ENCODE measurements at regions not wholly inside any gene's neighbourhood (a gene's known extent, or its start where the extent isn't known, plus 50 kb on each side); places are given as distances from the start of the nearest gene placed in this dataset.

DNA sequence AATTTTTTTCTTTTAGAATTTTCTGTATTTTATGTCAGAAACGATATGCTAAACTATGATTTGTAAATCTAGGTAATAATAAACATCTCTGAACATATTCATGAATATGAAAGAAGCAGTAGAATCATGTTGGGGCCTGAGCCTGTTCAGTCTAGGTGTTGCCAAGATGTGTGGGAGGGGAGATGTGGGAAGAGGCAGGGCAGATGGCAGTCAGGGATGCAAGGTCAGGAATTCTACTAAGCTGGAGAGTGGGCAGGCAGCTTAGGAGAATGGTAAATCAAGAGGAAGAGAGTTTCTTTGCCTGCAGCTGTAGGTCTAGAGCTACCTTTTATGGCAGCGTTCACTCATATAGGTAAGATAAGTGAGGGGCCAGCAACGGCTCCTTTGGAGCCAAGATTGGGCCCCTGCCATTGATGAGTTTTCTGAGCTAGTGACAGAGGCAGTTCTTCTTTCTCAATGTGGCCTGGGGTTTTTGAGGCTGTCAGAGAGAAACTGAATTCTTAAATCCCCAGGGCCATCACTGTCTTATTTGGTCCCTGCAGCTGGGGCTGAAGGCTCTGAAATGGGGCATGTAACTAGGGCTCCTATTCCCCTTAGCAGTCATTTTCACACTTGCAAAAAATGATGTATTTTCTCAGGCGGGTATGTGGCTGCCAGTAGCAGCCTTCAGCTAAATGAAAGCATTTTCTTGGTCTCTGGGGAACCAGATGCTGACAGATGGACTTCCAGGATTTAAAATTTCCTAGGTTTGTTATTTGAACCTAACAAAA lies 232.8 kb downstream of the PIK3C3 start:
- H3K36me3 ChIP-seq (replicated peaks), result no peaks in the 10 kb centered on the region

DNA sequence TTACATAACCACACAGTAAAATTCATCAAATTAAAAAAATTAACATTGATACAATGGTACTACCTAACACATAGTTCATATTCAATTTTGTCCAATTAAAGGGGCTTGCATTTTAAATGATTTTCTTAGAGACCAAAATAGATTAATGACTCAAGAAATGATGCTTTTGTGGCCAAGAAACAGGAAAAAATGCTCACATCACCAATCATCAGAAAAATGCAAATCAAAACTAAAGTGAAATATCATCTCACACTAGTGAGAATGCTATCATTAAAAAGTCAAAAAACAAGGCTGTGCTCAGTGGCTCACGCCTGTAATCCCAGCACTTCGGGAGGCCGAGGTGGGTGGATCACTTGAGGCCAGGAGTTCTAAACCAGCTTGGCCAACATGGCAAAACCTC lies 235.6 kb downstream of the PIK3C3 start:
- no peak overlapping the region for H3K27ac ChIP-seq
- in situ Hi-C loops (cut with HindIII; ENCODE audit: low pct_ligation_motif_present, low sequenced_read_pairs), result no loop called here
- no peak for DNase-seq
- no peak overlapping the region for H3K4me3 ChIP-seq (ENCODE audit: low read depth, low read length)
- TF ChIP-seq, protein P1, sequence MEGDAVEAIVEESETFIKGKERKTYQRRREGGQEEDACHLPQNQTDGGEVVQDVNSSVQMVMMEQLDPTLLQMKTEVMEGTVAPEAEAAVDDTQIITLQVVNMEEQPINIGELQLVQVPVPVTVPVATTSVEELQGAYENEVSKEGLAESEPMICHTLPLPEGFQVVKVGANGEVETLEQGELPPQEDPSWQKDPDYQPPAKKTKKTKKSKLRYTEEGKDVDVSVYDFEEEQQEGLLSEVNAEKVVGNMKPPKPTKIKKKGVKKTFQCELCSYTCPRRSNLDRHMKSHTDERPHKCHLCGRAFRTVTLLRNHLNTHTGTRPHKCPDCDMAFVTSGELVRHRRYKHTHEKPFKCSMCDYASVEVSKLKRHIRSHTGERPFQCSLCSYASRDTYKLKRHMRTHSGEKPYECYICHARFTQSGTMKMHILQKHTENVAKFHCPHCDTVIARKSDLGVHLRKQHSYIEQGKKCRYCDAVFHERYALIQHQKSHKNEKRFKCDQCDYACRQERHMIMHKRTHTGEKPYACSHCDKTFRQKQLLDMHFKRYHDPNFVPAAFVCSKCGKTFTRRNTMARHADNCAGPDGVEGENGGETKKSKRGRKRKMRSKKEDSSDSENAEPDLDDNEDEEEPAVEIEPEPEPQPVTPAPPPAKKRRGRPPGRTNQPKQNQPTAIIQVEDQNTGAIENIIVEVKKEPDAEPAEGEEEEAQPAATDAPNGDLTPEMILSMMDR (IDR thresholded peaks at IDR 0.05; ENCODE audit: low read depth, low read length, missing control alignments), result no peak
- no peaks in the 10 kb centered on the region for H3K36me3 ChIP-seq (replicated peaks)
- no peaks in the 10 kb centered on the region for H3K27me3 ChIP-seq (replicated peaks)

More for the DNA sequence above, 232.8 kb downstream of the PIK3C3 start:
- TF ChIP-seq, protein P1 (IDR thresholded peaks at IDR 0.05; ENCODE audit: low read depth, low read length, missing control alignments), result no peak
- Histone ChIP-seq H3K4me3 (ENCODE audit: low read depth, low read length) (no peak overlapping the region), H3K27ac (no peak overlapping the region), H3K27me3 (replicated peaks) (no peaks in the 10 kb centered on the region)
- DNase-seq, result no peak
- in situ Hi-C loops (cut with HindIII; ENCODE audit: low pct_ligation_motif_present, low sequenced_read_pairs), result no loop called here

GRCh38 chr18:42192251-42193248 lies 237.5 kb downstream of the PIK3C3 start:
- no peaks in the 10 kb centered on the region for H3K27me3 ChIP-seq (replicated peaks)
- TF ChIP-seq, protein P1 (IDR thresholded peaks at IDR 0.05; ENCODE audit: low read depth, low read length, missing control alignments), result no peak
- no peaks in the 10 kb centered on the region for H3K36me3 ChIP-seq (replicated peaks)
- no peak for DNase-seq
- H3K4me3 ChIP-seq (ENCODE audit: low read depth, low read length), result no peak overlapping the region
- in situ Hi-C loops (cut with HindIII; ENCODE audit: low pct_ligation_motif_present, low sequenced_read_pairs), result no loop called here
- no peak overlapping the region for H3K27ac ChIP-seq

GRCh38 chr18:42196651-42197050 lies 241.6 kb downstream of the PIK3C3 start:
- no peak overlapping the region for H3K4me3 ChIP-seq (ENCODE audit: low read depth, low read length)
- no peak for DNase-seq
- TF ChIP-seq, protein P1 (IDR thresholded peaks at IDR 0.05; ENCODE audit: low read depth, low read length, missing control alignments), result no peak
- in situ Hi-C loops (cut with HindIII; ENCODE audit: low pct_ligation_motif_present, low sequenced_read_pairs), result no loop called here
- no peaks in the 10 kb centered on the region for H3K36me3 ChIP-seq (replicated peaks)
- no peak overlapping the region for H3K27ac ChIP-seq
- H3K27me3 ChIP-seq (replicated peaks), result no peaks in the 10 kb centered on the region

GRCh38 chr18:42201137-42201536 lies 246.1 kb downstream of the PIK3C3 start:
- Histone ChIP-seq H3K27me3 (replicated peaks) (no peaks in the 10 kb centered on the region), H3K36me3 (replicated peaks) (no peaks in the 10 kb centered on the region), H3K27ac (no peak overlapping the region), H3K4me3 (ENCODE audit: low read depth, low read length) (no peak overlapping the region)
- TF ChIP-seq, protein P1 (IDR thresholded peaks at IDR 0.05; ENCODE audit: low read depth, low read length, missing control alignments), result no peak
- no peak for DNase-seq
- in situ Hi-C loops (cut with HindIII; ENCODE audit: low pct_ligation_motif_present, low sequenced_read_pairs), result no loop called here

Measured in brain microvascular endothelial cell (primary cell).